ENCODE measurements at regions not wholly inside any gene's neighbourhood (a gene's known extent, or its start where the extent isn't known, plus 50 kb on each side); places are given as distances from the start of the nearest gene placed in this dataset.

GRCh38 chr3:81048058-81048665 lies 713.3 kb downstream of the GBE1 start:
- H3K27ac Mint-ChIP-seq: no peak overlapping the region
- peaks cover 2% of the 10 kb centered on the region for H3K9me3 Mint-ChIP-seq
- DNase-seq: no peak
- H3K27me3 Mint-ChIP-seq: no peaks in the 10 kb centered on the region
- no peaks in the 10 kb centered on the region for H3K36me3 Mint-ChIP-seq
- H3K4me3 Mint-ChIP-seq: no peak overlapping the region
- CTCF ChIA-PET: no interaction called here
- H3K4me1 Mint-ChIP-seq: no peaks in the 10 kb centered on the region

GRCh38 chr3:81045976-81046375 lies 715.5 kb downstream of the GBE1 start:
- CTCF ChIA-PET: no interaction called here
- Mint-ChIP-seq H3K4me3 (no peak overlapping the region), H3K36me3 (no peaks in the 10 kb centered on the region), H3K9me3 (peaks cover 2% of the 10 kb centered on the region), H3K27me3 (no peaks in the 10 kb centered on the region), H3K4me1 (no peaks in the 10 kb centered on the region), H3K27ac (no peak overlapping the region)
- no peak for DNase-seq

GRCh38 chr3:81045246-81045645 lies 716.2 kb downstream of the GBE1 start:
- no peak overlapping the region for H3K27ac Mint-ChIP-seq
- no peaks in the 10 kb centered on the region for H3K4me1 Mint-ChIP-seq
- H3K9me3 Mint-ChIP-seq: peaks cover 2% of the 10 kb centered on the region
- no peak overlapping the region for H3K4me3 Mint-ChIP-seq
- H3K27me3 Mint-ChIP-seq: no peaks in the 10 kb centered on the region
- H3K36me3 Mint-ChIP-seq: no peaks in the 10 kb centered on the region
- CTCF ChIA-PET: no interaction called here
- no peak for DNase-seq

GRCh38 chr3:81043660-81044199 lies 717.7 kb downstream of the GBE1 start:
- Mint-ChIP-seq H3K4me3 (no peak overlapping the region), H3K27me3 (no peaks in the 10 kb centered on the region), H3K27ac (no peak overlapping the region), H3K4me1 (no peaks in the 10 kb centered on the region), H3K9me3 (peaks cover 7% of the 10 kb centered on the region), H3K36me3 (no peaks in the 10 kb centered on the region)
- CTCF ChIA-PET: no interaction called here
- no peak for DNase-seq

- no peak overlapping the region for H3K4me3 Mint-ChIP-seq
- CTCF ChIA-PET: no interaction called here
- H3K36me3 Mint-ChIP-seq: no peaks in the 10 kb centered on the region
- H3K9me3 Mint-ChIP-seq: peaks cover 7% of the 10 kb centered on the region
- no peaks in the 10 kb centered on the region for H3K4me1 Mint-ChIP-seq
- H3K27me3 Mint-ChIP-seq: no peaks in the 10 kb centered on the region
- H3K27ac Mint-ChIP-seq: no peak overlapping the region
- no peak for DNase-seq
These were observed 718.4 kb downstream of the GBE1 start for GRCh38 chr3:81043009-81043408.

GRCh38 chr3:81041331-81041730 lies 720.1 kb downstream of the GBE1 start:
- DNase-seq: no peak
- Mint-ChIP-seq H3K27ac (no peak overlapping the region), H3K9me3 (peaks cover 7% of the 10 kb centered on the region), H3K36me3 (no peaks in the 10 kb centered on the region), H3K4me1 (no peaks in the 10 kb centered on the region), H3K4me3 (no peak overlapping the region), H3K27me3 (no peaks in the 10 kb centered on the region)
- CTCF ChIA-PET: no interaction called here

- Mint-ChIP-seq H3K4me3 (no peak overlapping the region), H3K9me3 (peaks cover 5% of the 10 kb centered on the region), H3K36me3 (no peaks in the 10 kb centered on the region), H3K27me3 (no peaks in the 10 kb centered on the region), H3K27ac (no peak overlapping the region), H3K4me1 (no peaks in the 10 kb centered on the region)
- CTCF ChIA-PET: no interaction called here
- DNase-seq: no peak
These were observed 721.3 kb downstream of the GBE1 start for GRCh38 chr3:81040107-81040506.

- DNase-seq: no peak
- CTCF ChIA-PET: no interaction called here
- no peak overlapping the region for H3K27ac Mint-ChIP-seq
- H3K4me1 Mint-ChIP-seq: no peaks in the 10 kb centered on the region
- peaks cover 4% of the 10 kb centered on the region for H3K9me3 Mint-ChIP-seq
- no peaks in the 10 kb centered on the region for H3K27me3 Mint-ChIP-seq
- no peak overlapping the region for H3K4me3 Mint-ChIP-seq
- H3K36me3 Mint-ChIP-seq: no peaks in the 10 kb centered on the region
These were observed 727.8 kb downstream of the GBE1 start for GRCh38 chr3:81033684-81034083.

GRCh38 chr3:81033185-81033584 lies 728.3 kb downstream of the GBE1 start:
- CTCF ChIA-PET: no interaction called here
- H3K27ac Mint-ChIP-seq: no peak overlapping the region
- no peaks in the 10 kb centered on the region for H3K36me3 Mint-ChIP-seq
- H3K4me1 Mint-ChIP-seq: no peaks in the 10 kb centered on the region
- H3K4me3 Mint-ChIP-seq: no peak overlapping the region
- H3K9me3 Mint-ChIP-seq: peaks cover 6% of the 10 kb centered on the region
- no peaks in the 10 kb centered on the region for H3K27me3 Mint-ChIP-seq
- DNase-seq: no peak

- CTCF ChIA-PET: no interaction called here
These were observed 731.6 kb downstream of the GBE1 start for GRCh38 chr3:81029861-81030260.

GRCh38 chr3:81027344-81027743 lies 734.1 kb downstream of the GBE1 start:
- H3K36me3 Mint-ChIP-seq: no peaks in the 10 kb centered on the region
- no peaks in the 10 kb centered on the region for H3K4me1 Mint-ChIP-seq
- no peak overlapping the region for H3K4me3 Mint-ChIP-seq
- no peak for DNase-seq
- CTCF ChIA-PET: no interaction called here
- no peak overlapping the region for H3K27ac Mint-ChIP-seq
- peaks cover 13% of the 10 kb centered on the region for H3K9me3 Mint-ChIP-seq
- no peaks in the 10 kb centered on the region for H3K27me3 Mint-ChIP-seq

More at GRCh38 chr3:81029861-81030260, 731.6 kb downstream of the GBE1 start:
- no peak for DNase-seq
- H3K9me3 Mint-ChIP-seq: peaks cover 11% of the 10 kb centered on the region
- H3K27ac Mint-ChIP-seq: no peak overlapping the region
- H3K4me3 Mint-ChIP-seq: no peak overlapping the region
- no peaks in the 10 kb centered on the region for H3K36me3 Mint-ChIP-seq
- H3K4me1 Mint-ChIP-seq: no peaks in the 10 kb centered on the region
- no peaks in the 10 kb centered on the region for H3K27me3 Mint-ChIP-seq

- peaks cover 13% of the 10 kb centered on the region for H3K9me3 Mint-ChIP-seq
- H3K4me3 Mint-ChIP-seq: no peak overlapping the region
- H3K27me3 Mint-ChIP-seq: no peaks in the 10 kb centered on the region
- DNase-seq: no peak
- CTCF ChIA-PET: no interaction called here
- no peaks in the 10 kb centered on the region for H3K4me1 Mint-ChIP-seq
- no peak overlapping the region for H3K27ac Mint-ChIP-seq
- H3K36me3 Mint-ChIP-seq: no peaks in the 10 kb centered on the region
These were observed 736.9 kb downstream of the GBE1 start for GRCh38 chr3:81024560-81024959.

- Mint-ChIP-seq H3K4me1 (no peaks in the 10 kb centered on the region), H3K36me3 (no peaks in the 10 kb centered on the region), H3K4me3 (no peak overlapping the region), H3K27ac (no peak overlapping the region), H3K9me3 (peaks cover 8% of the 10 kb centered on the region), H3K27me3 (no peaks in the 10 kb centered on the region)
- DNase-seq: no peak
- CTCF ChIA-PET: no interaction called here
These were observed 739.1 kb downstream of the GBE1 start for GRCh38 chr3:81022339-81022738.

GRCh38 chr3:81013360-81013759 lies 748.1 kb downstream of the GBE1 start:
- Mint-ChIP-seq H3K27me3 (no peaks in the 10 kb centered on the region), H3K27ac (no peak overlapping the region), H3K4me3 (no peak overlapping the region), H3K9me3 (peaks cover 8% of the 10 kb centered on the region), H3K36me3 (no peaks in the 10 kb centered on the region), H3K4me1 (no peaks in the 10 kb centered on the region)
- no peak for DNase-seq
- CTCF ChIA-PET: no interaction called here

GRCh38 chr3:81005992-81006391 lies 755.5 kb downstream of the GBE1 start:
- H3K9me3 Mint-ChIP-seq: peaks cover 4% of the 10 kb centered on the region
- no peak overlapping the region for H3K4me3 Mint-ChIP-seq

GRCh38 chr3:81003817-81004216 lies 757.6 kb downstream of the GBE1 start:
- H3K4me1 Mint-ChIP-seq: no peaks in the 10 kb centered on the region
- no peak overlapping the region for H3K27ac Mint-ChIP-seq
- H3K9me3 Mint-ChIP-seq: peaks cover 2% of the 10 kb centered on the region
- H3K27me3 Mint-ChIP-seq: no peaks in the 10 kb centered on the region
- no peaks in the 10 kb centered on the region for H3K36me3 Mint-ChIP-seq
- CTCF ChIA-PET: no interaction called here
- no peak overlapping the region for H3K4me3 Mint-ChIP-seq
- no peak for DNase-seq

More at GRCh38 chr3:81005992-81006391, 755.5 kb downstream of the GBE1 start:
- Mint-ChIP-seq H3K36me3 (no peaks in the 10 kb centered on the region), H3K27me3 (no peaks in the 10 kb centered on the region), H3K27ac (no peak overlapping the region), H3K4me1 (no peaks in the 10 kb centered on the region)
- CTCF ChIA-PET: no interaction called here
- DNase-seq: no peak

Data from activated naive CD4-positive, alpha-beta T cell treated with anti-CD3 and anti-CD28 coated beads, Interleukin-2, amount 10 ng/mL, durations not matched to agents 7 days and 5 days (primary cell).